Neural cell (in vitro differentiated cells): ENCODE measurements at regions not wholly inside any gene's neighbourhood (a gene's known extent, or its start where the extent isn't known, plus 50 kb on each side); places are given as distances from the start of the nearest gene placed in this dataset.

Experiments used
- H2AFZ ChIP-seq: fragments of 200-600, 300-800 bp; sonication (generic), shearing (Covaris generic); 2 replicates; pipeline ENCODE4 v1.6.0; 2014; ENCODE audit warnings: low read depth, mild to moderate bottlenecking, antibody characterized with exemption, low read length, moderate library complexity
- H3F3A ChIP-seq: fragments of 200-600 bp; shearing (Covaris generic); 2 replicates; pipeline ENCODE4 v1.6.1; 2016; ENCODE audit warnings: mild to moderate bottlenecking, moderate library complexity, mixed read lengths, antibody characterized with exemption, low read length; ENCODE audit not compliant: insufficient read depth, poor library complexity, severe bottlenecking
- H3K27ac ChIP-seq: fragments of 200-600, 300-800 bp; sonication (generic), shearing (Covaris generic); 2 replicates; pipeline ENCODE4 v1.5.1; 2014; ENCODE audit warnings: mild to moderate bottlenecking, low read length, moderate library complexity
- H3K27me3 ChIP-seq: fragments of 300-800, 200-600 bp; sonication (generic), shearing (Covaris generic); 2 replicates; pipeline ENCODE4 v1.6.0; 2014; ENCODE audit warnings: mild to moderate bottlenecking, low read depth, low read length, moderate library complexity; ENCODE audit not compliant: insufficient read depth
- H3K36me3 ChIP-seq: fragments of 300-800, 200-600 bp; sonication (generic), shearing (Covaris generic); 2 replicates; pipeline ENCODE4 v1.5.1; 2014; ENCODE audit warnings: mild to moderate bottlenecking, antibody characterized with exemption, low read length, moderate library complexity; ENCODE audit not compliant: insufficient read depth
- H3K4me2 ChIP-seq: fragments of 300-800, 200-600 bp; sonication (generic), shearing (Covaris generic); 2 replicates; pipeline ENCODE4 v1.6.0; 2014; ENCODE audit warnings: mild to moderate bottlenecking, low read length
- H3K4me3 ChIP-seq: fragments of 300-800, 200-600 bp; sonication (generic), shearing (Covaris generic); 2 replicates; pipeline ENCODE4 v1.5.1; 2014; ENCODE audit warnings: mild to moderate bottlenecking, low read length, moderate library complexity
- H3K79me2 ChIP-seq: fragments of 200-600 bp; shearing (Covaris generic); replicated peaks from 2 replicates; pipeline ENCODE4 v1.6.0; 2014; ENCODE audit warnings: mild to moderate bottlenecking, low read length, moderate library complexity; ENCODE audit not compliant: insufficient read depth
- H3K9ac ChIP-seq: fragments of 300-800, 200-600 bp; sonication (generic), shearing (Covaris generic); 2 replicates; pipeline ENCODE4 v1.6.1; 2016; ENCODE audit warnings: mild to moderate bottlenecking, low read length, mixed read lengths
- H3K9me2 ChIP-seq: fragments of 200-600 bp; shearing (Covaris generic); 2 replicates; pipeline ENCODE4 v1.6.1; 2016; ENCODE audit warnings: mild to moderate bottlenecking, low read length, mixed read lengths; ENCODE audit not compliant: insufficient read depth
- H3K9me3 ChIP-seq: fragments of 200-600, 300-800 bp; sonication (generic), shearing (Covaris generic); 2 replicates; pipeline ENCODE4 v1.6.1; 2016; ENCODE audit warnings: mild to moderate bottlenecking, mixed run types, low read length, moderate library complexity, mixed read lengths
- H4K20me1 ChIP-seq: fragments of 200-600 bp; shearing (Covaris generic); 2 replicates; pipeline ENCODE4 v1.6.1; 2016; ENCODE audit warnings: mild to moderate bottlenecking, mixed run types; ENCODE audit not compliant: insufficient read depth
- CTCF ChIP-seq: fragments of 450-650 bp; IDR thresholded peaks from 2 replicates; pipeline ENCODE4 v1.5.1; 2014; ENCODE audit warnings: antibody characterized with exemption, mild to moderate bottlenecking, moderate library complexity; ENCODE audit not compliant: poor library complexity, severe bottlenecking
- EP300 ChIP-seq: fragments of 450-650 bp; conservative IDR thresholded peaks from 2 replicates; pipeline ENCODE4 v1.6.1; 2014; ENCODE audit warnings: antibody characterized with exemption, mild to moderate bottlenecking, moderate library complexity; ENCODE audit not compliant: poor library complexity, severe bottlenecking
- EZH2 ChIP-seq: fragments of 200-600, 300-800 bp; shearing (Covaris generic), sonication (generic); IDR thresholded peaks from 2 replicates; pipeline ENCODE4 v1.6.1; 2014; ENCODE audit warnings: antibody characterized with exemption, low read length, borderline replicate concordance, mild to moderate bottlenecking; ENCODE audit not compliant: insufficient read depth, poor library complexity, severe bottlenecking
- MXI1 ChIP-seq: fragments of 450-650 bp; conservative IDR thresholded peaks from 2 replicates; pipeline ENCODE4 v1.6.1; 2014; ENCODE audit warnings: antibody characterized with exemption, mild to moderate bottlenecking; ENCODE audit not compliant: poor library complexity, severe bottlenecking
- POLR2AphosphoS5 ChIP-seq: IDR thresholded peaks from 2 replicates; pipeline ENCODE4 v1.6.1; 2012
- RAD21 ChIP-seq: fragments of 450-650 bp; conservative IDR thresholded peaks from 2 replicates; pipeline ENCODE4 v1.6.1; 2014; ENCODE audit warnings: antibody characterized with exemption, mild to moderate bottlenecking, moderate library complexity
- REST ChIP-seq: IDR thresholded peaks from 2 replicates; pipeline ENCODE4 v1.6.1; 2012; ENCODE audit warnings: borderline replicate concordance
- SMC3 ChIP-seq: fragments of 450-650 bp; conservative IDR thresholded peaks from 2 replicates; pipeline ENCODE4 v1.6.1; 2014; ENCODE audit warnings: antibody characterized with exemption, mild to moderate bottlenecking, moderate library complexity; ENCODE audit not compliant: poor library complexity
- TAF1 ChIP-seq: IDR thresholded peaks from 2 replicates; pipeline ENCODE4 v1.6.1; 2012; ENCODE audit warnings: low read depth

- Histone ChIP-seq H3K9ac (no peak overlapping the region), H3K27me3 (no peaks in the 10 kb centered on the region), H3K9me3 (no peaks in the 10 kb centered on the region), H3K27ac (no peak overlapping the region), H3K79me2 (no peaks in the 10 kb centered on the region), H3K9me2 (no peaks in the 10 kb centered on the region), H3K4me3 (no peak overlapping the region), H3K4me2 (no peak overlapping the region), H4K20me1 (no peaks in the 10 kb centered on the region), H3F3A (no peaks in the 10 kb centered on the region), H3K36me3 (no peaks in the 10 kb centered on the region), H2AFZ (no peak overlapping the region)
- TF ChIP-seq EP300 = no peak
- TF ChIP-seq REST = no peak
- TF ChIP-seq EZH2 = no peak
- no peak for TF ChIP-seq SMC3
- no peak for TF ChIP-seq TAF1
- no peak for TF ChIP-seq CTCF
These were observed 73.7 kb downstream of the C16orf95 start for GRCh38 chr16:87243478-87243877.

DNA sequence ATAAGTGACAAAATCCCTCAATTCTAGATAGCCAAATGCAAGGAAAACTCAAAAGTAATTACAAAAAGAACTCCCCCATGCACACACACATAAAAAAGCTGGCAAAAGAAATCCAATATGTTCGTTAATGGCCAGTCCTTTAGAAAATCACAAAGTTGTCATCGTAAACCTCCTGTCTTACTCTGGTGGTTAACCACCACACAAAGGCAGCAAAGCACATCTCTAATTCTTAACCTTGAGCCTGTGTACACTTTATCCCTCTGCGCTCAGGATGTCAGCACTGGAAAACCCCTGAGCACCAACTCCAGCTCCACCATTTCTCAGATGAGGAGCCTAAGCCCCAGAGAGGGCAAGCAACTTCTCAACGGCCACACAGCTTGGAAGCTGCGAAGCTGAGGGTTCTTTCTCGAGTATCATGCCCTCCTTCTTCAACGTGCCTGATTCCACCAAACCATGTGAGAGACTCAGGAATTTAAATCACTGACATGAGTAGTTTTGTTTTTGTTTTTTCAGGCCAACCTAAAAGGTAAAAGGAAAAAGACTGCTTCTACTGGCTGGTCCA is 72.5 kb downstream of the C16orf95 start:
- TF ChIP-seq EZH2 (no peak), MXI1 (no peak), RAD21 (no peak), EP300 (no peak), REST (no peak), TAF1 (no peak), POLR2AphosphoS5 (no peak), SMC3 (no peak), CTCF (no peak)
- H3F3A ChIP-seq = no peaks in the 10 kb centered on the region
- H4K20me1 ChIP-seq = no peaks in the 10 kb centered on the region
- H3K9ac ChIP-seq = no peak overlapping the region
- no peak overlapping the region for H3K4me3 ChIP-seq
- no peak overlapping the region for H3K27ac ChIP-seq
- H3K9me3 ChIP-seq = no peaks in the 10 kb centered on the region
- H3K36me3 ChIP-seq = no peaks in the 10 kb centered on the region
- H3K27me3 ChIP-seq = no peaks in the 10 kb centered on the region
- no peak overlapping the region for H2AFZ ChIP-seq
- no peaks in the 10 kb centered on the region for H3K9me2 ChIP-seq
- no peak overlapping the region for H3K4me2 ChIP-seq
- no peaks in the 10 kb centered on the region for H3K79me2 ChIP-seq
